Neural progenitor cell (in vitro differentiated cells): ENCODE measurements at regions not wholly inside any gene's neighbourhood (a gene's known extent, or its start where the extent isn't known, plus 50 kb on each side); places are given as distances from the start of the nearest gene placed in this dataset.
A peak's percentile ranks its signal among the peaks of the same experiment; 100 is the strongest.

Source experiments
- DNase-seq: peaks from one replicate; pipeline ENCODE4 v3.0.0-alpha.2; 2016; ENCODE audit warnings: low spot score
- H2AFZ ChIP-seq: fragments of 200-600 bp; sonication (generic); replicated peaks from 2 replicates; pipeline ENCODE4 v1.6.1; 2016; ENCODE audit warnings: antibody characterized with exemption
- H3F3A ChIP-seq: fragments of 200-600 bp; sonication (generic); 2 replicates; pipeline ENCODE4 v1.6.1; 2016; ENCODE audit warnings: antibody characterized with exemption, low read depth
- H3K27ac ChIP-seq: fragments of 200-600 bp; sonication (generic); 2 replicates; pipeline ENCODE4 v1.5.1; 2016; ENCODE audit warnings: mild to moderate bottlenecking
- H3K27me3 ChIP-seq: fragments of 200-600 bp; sonication (generic); 2 replicates; pipeline ENCODE4 v1.6.1; 2016; ENCODE audit warnings: mild to moderate bottlenecking, moderate library complexity
- H3K36me3 ChIP-seq: fragments of 200-600 bp; sonication (generic); 2 replicates; pipeline ENCODE4 v1.5.1; 2016
- H3K4me1 ChIP-seq: fragments of 200-600 bp; sonication (generic); 2 replicates; pipeline ENCODE4 v1.6.1; 2016; ENCODE audit warnings: mixed run types
- H3K4me2 ChIP-seq: fragments of 200-600 bp; sonication (generic); 2 replicates; pipeline ENCODE4 v1.6.1; 2016
- H3K4me3 ChIP-seq: fragments of 200-600 bp; sonication (generic); 2 replicates; pipeline ENCODE4 v1.5.1; 2016
- H3K79me2 ChIP-seq: fragments of 200-600 bp; sonication (generic); 2 replicates; pipeline ENCODE4 v1.6.1; 2016; ENCODE audit warnings: low read depth
- H3K9ac ChIP-seq: fragments of 200-600 bp; sonication (generic); 2 replicates; pipeline ENCODE4 v1.6.1; 2016
- H3K9me3 ChIP-seq: fragments of 200-600 bp; sonication (generic); 2 replicates; pipeline ENCODE4 v1.5.1; 2016; ENCODE audit warnings: low read depth
- H4K20me1 ChIP-seq: fragments of 200-600 bp; sonication (generic); 2 replicates; pipeline ENCODE4 v1.6.1; 2016; ENCODE audit warnings: low read depth
- H3K27ac Mint-ChIP-seq: 3 replicates; pipeline ENCODE4 v1.8.0; 2021; ENCODE audit warnings: mixed read lengths
- H3K27me3 Mint-ChIP-seq: 2 replicates; pipeline ENCODE4 v1.8.0; 2022; ENCODE audit warnings: low read depth, mild to moderate bottlenecking, inconsistent platforms, moderate library complexity, mixed read lengths; ENCODE audit not compliant: insufficient read depth
- H3K36me3 Mint-ChIP-seq: 3 replicates; pipeline ENCODE4 v1.8.0; 2021; ENCODE audit warnings: mixed read lengths
- H3K4me1 Mint-ChIP-seq: 3 replicates; pipeline ENCODE4 v1.8.0; 2021; ENCODE audit warnings: mixed read lengths
- H3K4me3 Mint-ChIP-seq: 3 replicates; pipeline ENCODE4 v1.8.0; 2021; ENCODE audit warnings: mild to moderate bottlenecking, moderate library complexity, mixed read lengths
- H3K9me3 Mint-ChIP-seq: 3 replicates; pipeline ENCODE4 v1.8.0; 2020; ENCODE audit warnings: mixed read lengths
- EZH2 ChIP-seq: fragments of 200-600 bp; sonication (generic); IDR thresholded peaks from 2 replicates; pipeline ENCODE4 v1.6.1; 2017; ENCODE audit warnings: antibody characterized with exemption, mild to moderate bottlenecking, moderate library complexity
- EZH2phosphoT487 ChIP-seq: fragments of 200-600 bp; sonication (generic); IDR thresholded peaks from 2 replicates; pipeline ENCODE4 v1.6.1; 2017; ENCODE audit warnings: antibody characterized with exemption
- TF ChIP-seq, protein P1 (sequence below): fragments of 200-600 bp; sonication (generic); IDR thresholded peaks from 2 replicates; pipeline ENCODE4 v1.5.1; 2017; ENCODE audit warnings: antibody characterized with exemption, mild to moderate bottlenecking

DNA sequence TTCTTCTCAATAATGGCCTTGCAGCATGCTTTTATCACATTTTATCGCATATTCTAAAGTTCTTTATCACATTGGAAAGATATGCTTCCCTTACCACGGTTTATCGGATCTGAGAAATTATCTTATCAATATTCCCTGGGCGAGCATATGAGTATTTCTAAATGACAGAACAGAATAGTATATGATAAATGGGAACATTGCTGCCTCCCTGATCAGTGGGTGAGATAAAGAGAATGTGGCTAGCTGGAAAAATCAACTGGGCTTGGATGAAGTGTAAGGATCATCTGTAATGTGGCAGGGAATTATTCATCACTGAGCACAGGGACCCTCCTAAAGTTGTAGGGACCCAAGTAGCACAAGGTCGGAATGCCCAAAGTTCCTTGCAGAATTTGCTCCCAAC lies 667.4 kb upstream of the NRP1 start:
- Histone ChIP-seq H3K9me3 (no peaks in the 10 kb centered on the region), H4K20me1 (no peaks in the 10 kb centered on the region)
- no peak overlapping the region for H3K27ac Mint-ChIP-seq

DNA sequence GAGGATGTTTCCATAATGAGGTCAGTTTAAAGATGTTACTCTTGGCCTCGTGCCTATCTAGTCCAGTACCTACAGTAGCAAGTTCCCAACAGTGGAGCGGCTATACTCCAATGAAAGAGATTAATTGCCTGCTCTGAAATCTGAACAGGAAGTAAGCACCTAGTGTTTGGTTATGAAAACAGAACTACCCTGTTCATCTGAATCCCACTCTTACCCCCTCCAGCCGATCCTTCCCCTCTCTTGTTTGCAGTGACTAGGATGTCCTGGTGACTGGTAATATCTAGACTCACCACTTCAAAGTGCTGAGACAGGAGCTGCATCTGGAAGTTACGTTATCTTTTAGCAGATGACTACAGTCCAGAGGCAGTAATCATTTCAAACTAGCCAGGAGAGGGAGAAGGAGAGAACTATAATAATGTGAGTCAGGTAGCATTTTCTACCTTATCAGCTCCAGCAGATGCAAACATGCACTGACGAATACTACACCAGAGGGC lies 666.7 kb upstream of the NRP1 start:
- Histone ChIP-seq H3K79me2 (no peaks in the 10 kb centered on the region), H2AFZ (no peak overlapping the region), H3K27ac (no peak overlapping the region), H3K9ac (no peak overlapping the region), H3K36me3 (no peaks in the 10 kb centered on the region), H4K20me1 (no peaks in the 10 kb centered on the region), H3K4me1 (peaks cover 17% of the 10 kb centered on the region), H3K27me3 (no peaks in the 10 kb centered on the region), H3K4me2 (no peak overlapping the region), H3K9me3 (no peaks in the 10 kb centered on the region), H3K4me3 (no peak overlapping the region), H3F3A (no peaks in the 10 kb centered on the region)
- TF ChIP-seq, protein P1, sequence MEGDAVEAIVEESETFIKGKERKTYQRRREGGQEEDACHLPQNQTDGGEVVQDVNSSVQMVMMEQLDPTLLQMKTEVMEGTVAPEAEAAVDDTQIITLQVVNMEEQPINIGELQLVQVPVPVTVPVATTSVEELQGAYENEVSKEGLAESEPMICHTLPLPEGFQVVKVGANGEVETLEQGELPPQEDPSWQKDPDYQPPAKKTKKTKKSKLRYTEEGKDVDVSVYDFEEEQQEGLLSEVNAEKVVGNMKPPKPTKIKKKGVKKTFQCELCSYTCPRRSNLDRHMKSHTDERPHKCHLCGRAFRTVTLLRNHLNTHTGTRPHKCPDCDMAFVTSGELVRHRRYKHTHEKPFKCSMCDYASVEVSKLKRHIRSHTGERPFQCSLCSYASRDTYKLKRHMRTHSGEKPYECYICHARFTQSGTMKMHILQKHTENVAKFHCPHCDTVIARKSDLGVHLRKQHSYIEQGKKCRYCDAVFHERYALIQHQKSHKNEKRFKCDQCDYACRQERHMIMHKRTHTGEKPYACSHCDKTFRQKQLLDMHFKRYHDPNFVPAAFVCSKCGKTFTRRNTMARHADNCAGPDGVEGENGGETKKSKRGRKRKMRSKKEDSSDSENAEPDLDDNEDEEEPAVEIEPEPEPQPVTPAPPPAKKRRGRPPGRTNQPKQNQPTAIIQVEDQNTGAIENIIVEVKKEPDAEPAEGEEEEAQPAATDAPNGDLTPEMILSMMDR, result no peak
- Mint-ChIP-seq H3K27ac (no peak overlapping the region), H3K27me3 (peaks cover 3% of the 10 kb centered on the region), H3K4me1 (peaks cover 13% of the 10 kb centered on the region), H3K36me3 (no peaks in the 10 kb centered on the region), H3K9me3 (peaks cover 12% of the 10 kb centered on the region), H3K4me3 (no peak overlapping the region)
- no peak for DNase-seq

More for the DNA sequence above, 667.4 kb upstream of the NRP1 start:
- Mint-ChIP-seq H3K36me3 (no peaks in the 10 kb centered on the region), H3K27me3 (peaks cover 3% of the 10 kb centered on the region), H3K4me1 (peaks cover 16% of the 10 kb centered on the region), H3K4me3 (no peak overlapping the region), H3K9me3 (peaks cover 12% of the 10 kb centered on the region)
- H3K4me3 ChIP-seq, result no peak overlapping the region
- TF ChIP-seq, protein P1, result no peak
- TF ChIP-seq EZH2phosphoT487 (no peak), EZH2 (no peak)
- no peak overlapping the region for H3K4me2 ChIP-seq
- H3K27me3 ChIP-seq, result no peaks in the 10 kb centered on the region
- no peaks in the 10 kb centered on the region for H3K79me2 ChIP-seq
- DNase-seq, result no peak
- no peaks in the 10 kb centered on the region for H3K36me3 ChIP-seq
- H3K9ac ChIP-seq, result no peak overlapping the region
- no peak overlapping the region for H3K27ac ChIP-seq
- H3K4me1 ChIP-seq, result peaks cover 17% of the 10 kb centered on the region
- no peaks in the 10 kb centered on the region for H3F3A ChIP-seq
- H2AFZ ChIP-seq, result no peak overlapping the region

DNA sequence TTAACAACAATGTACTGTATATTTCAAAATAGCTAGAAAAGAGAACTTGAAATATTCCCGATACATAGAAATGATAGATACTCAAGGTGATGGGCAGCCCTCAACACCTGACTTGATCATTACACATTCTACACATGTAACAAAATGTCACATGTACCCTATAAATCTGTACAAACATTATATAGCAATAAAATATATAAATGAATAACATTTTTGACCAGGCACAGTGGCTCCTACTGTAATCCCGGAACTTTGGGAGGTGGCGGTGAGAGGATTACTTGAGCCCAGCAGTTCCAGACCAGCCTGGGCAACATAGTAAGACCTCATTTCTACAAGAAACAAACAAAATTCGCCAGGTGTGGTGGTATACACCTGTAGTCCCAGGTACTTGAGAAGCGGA lies 659.5 kb upstream of the NRP1 start:
- no peak overlapping the region for H3K4me3 ChIP-seq
- H4K20me1 ChIP-seq, result no peaks in the 10 kb centered on the region
- DNase-seq, result no peak
- no peaks in the 10 kb centered on the region for H3K79me2 ChIP-seq
- no peak overlapping the region for H3K4me3 Mint-ChIP-seq
- H3K27ac ChIP-seq, result no peak overlapping the region
- H3F3A ChIP-seq, result no peaks in the 10 kb centered on the region
- no peak overlapping the region for H3K9ac ChIP-seq
- H3K27ac Mint-ChIP-seq, result no peak overlapping the region
- H3K9me3 Mint-ChIP-seq, result peaks cover 18% of the 10 kb centered on the region
- no peak overlapping the region for H2AFZ ChIP-seq
- H3K27me3 Mint-ChIP-seq, result peaks cover 8% of the 10 kb centered on the region
- H3K27me3 ChIP-seq, result no peaks in the 10 kb centered on the region
- no peaks in the 10 kb centered on the region for H3K36me3 Mint-ChIP-seq
- H3K4me1 Mint-ChIP-seq, result peaks cover 3% of the 10 kb centered on the region
- no peaks in the 10 kb centered on the region for H3K4me1 ChIP-seq
- no peaks in the 10 kb centered on the region for H3K36me3 ChIP-seq
- H3K9me3 ChIP-seq, result no peaks in the 10 kb centered on the region
- TF ChIP-seq, protein P1, result no peak
- no peak for TF ChIP-seq EZH2
- no peak for TF ChIP-seq EZH2phosphoT487
- no peak overlapping the region for H3K4me2 ChIP-seq

DNA sequence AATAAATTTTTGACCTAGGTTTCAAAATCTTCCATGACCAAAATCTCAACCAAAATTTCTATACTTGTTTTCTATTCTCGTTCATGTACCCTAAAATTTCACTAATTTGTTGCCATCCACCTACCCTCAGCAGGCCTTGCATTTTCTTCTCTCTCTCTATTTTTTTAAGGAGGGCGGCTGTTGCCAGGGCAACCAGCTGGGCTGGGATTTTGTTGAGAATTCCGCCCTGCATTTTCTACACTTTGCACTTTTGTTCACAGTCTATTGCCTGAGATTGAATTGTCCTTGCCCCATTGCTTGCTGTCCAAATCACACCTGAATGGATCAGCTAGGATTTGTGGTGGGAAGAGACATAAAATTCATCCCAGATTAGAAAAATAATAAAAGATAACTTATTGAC lies 657.5 kb upstream of the NRP1 start:
- Mint-ChIP-seq H3K4me1 (peaks cover 3% of the 10 kb centered on the region), H3K9me3 (peaks cover 8% of the 10 kb centered on the region), H3K4me3 (no peak overlapping the region), H3K27me3 (peaks cover 6% of the 10 kb centered on the region), H3K36me3 (no peaks in the 10 kb centered on the region), H3K27ac (no peak overlapping the region)
- Histone ChIP-seq H3K9ac (no peak overlapping the region), H3K4me1 (no peaks in the 10 kb centered on the region), H3K4me3 (no peak overlapping the region), H3K36me3 (no peaks in the 10 kb centered on the region), H2AFZ (no peak overlapping the region), H3K27me3 (no peaks in the 10 kb centered on the region), H3K9me3 (no peaks in the 10 kb centered on the region), H3F3A (no peaks in the 10 kb centered on the region), H3K27ac (no peak overlapping the region), H3K4me2 (no peak overlapping the region), H4K20me1 (no peaks in the 10 kb centered on the region), H3K79me2 (no peaks in the 10 kb centered on the region)
- DNase-seq, result peak; percentile 15
- TF ChIP-seq, protein P1, result no peak
